HCT116 (cell line): ENCODE measurements at regions not wholly inside any gene's neighbourhood (a gene's known extent, or its start where the extent isn't known, plus 50 kb on each side); places are given as distances from the start of the nearest gene placed in this dataset.

Experiments used
- ATAC-seq: fragments of 200-7000 bp; cut with Tn5 transposase; 2 replicates; pipeline ENCODE4 v1.9.1; 2020; ENCODE audit warnings: mild to moderate bottlenecking, moderate library complexity
- BruUV-seq: library from RNA; stranded (reverse); fragments of 400-500 nt; replicated peaks from 2 replicates; lab custom pipeline; 2021; lab: Mats Ljungman, UMichigan
- CTCF ChIA-PET: fragments of 300-600 bp; sonication (Branson Sonifier 250); formaldehyde crosslinking; loops from one replicate; lab custom pipeline; 2021; ENCODE audit warnings: antibody characterized with exemption; lab: Charles Lee
- POLR2A ChIA-PET: fragments of 300-600, 350-600 bp; sonication (Branson Sonifier 250); formaldehyde crosslinking; loops from one replicate; lab custom pipeline; 2021; ENCODE audit warnings: antibody characterized with exemption; lab: Charles Lee
- RAD21 ChIA-PET, 2 experiments: fragments of 300-600 bp; sonication (Branson Sonifier 250); formaldehyde crosslinking; loops; one replicate each; lab custom pipeline; 2023; ENCODE audit warnings: low total read pairs in 2 of 2; ENCODE audit not compliant: uncharacterized antibody in 2 of 2, unreplicated experiment in 2 of 2, low non-redundant PET in 1 of 2; lab: Charles Lee
- DNase-seq: peaks from one replicate; pipeline ENCODE4 v3.0.0-alpha.2; 2010; ENCODE audit warnings: low read depth, low spot score
- H2AFZ ChIP-seq: fragments of 200-600 bp; shearing (Covaris generic), sonication (generic); 2 replicates; pipeline ENCODE4 v1.6.1; 2017; ENCODE audit warnings: low read depth, mixed run types, mixed read lengths, antibody characterized with exemption, low read length; ENCODE audit not compliant: poor library complexity, severe bottlenecking
- H3K27ac ChIP-seq: 2 replicates; pipeline ENCODE4 v1.5.1; 2012; ENCODE audit warnings: low read depth, low read length
- H3K27me3 ChIP-seq: fragments of 200-600 bp; sonication (generic); 2 replicates; pipeline ENCODE4 v1.6.1; 2016; ENCODE audit warnings: mixed run types, low read length, mixed read lengths; ENCODE audit not compliant: insufficient read depth
- H3K36me3 ChIP-seq, 2 experiments: fragments of 200-500 bp in 1 of 2; fragments of 200-600 bp in 1 of 2; sonication (Bioruptor generic) in 1 of 2; sonication (generic) in 1 of 2; 2 replicates each; pipeline versions ENCODE4 v1.5.1 to v1.6.1; 2014 to 2016; ENCODE audit warnings: low read length in 2 of 2, inconsistent platforms in 1 of 2, mixed read lengths in 1 of 2, mixed run types in 1 of 2; ENCODE audit not compliant: insufficient read depth in 2 of 2, control insufficient read depth in 1 of 2
- H3K4me1 ChIP-seq, 2 experiments: fragments of 200-600 bp in 1 of 2; sonication (generic) in 1 of 2; 2 replicates each; pipeline versions ENCODE4 v1.5.1 to v1.6.1; 2012 to 2017; ENCODE audit warnings: low read length in 2 of 2, inconsistent platforms in 1 of 2, mild to moderate bottlenecking in 1 of 2, mixed read lengths in 1 of 2, mixed run types in 1 of 2, moderate library complexity in 1 of 2; ENCODE audit not compliant: insufficient read depth in 2 of 2, control insufficient read depth in 1 of 2
- H3K4me2 ChIP-seq: fragments of 200-600 bp; sonication (generic); 2 replicates; pipeline ENCODE4 v1.6.1; 2017; ENCODE audit warnings: mixed run types, low read length, mixed read lengths
- H3K4me3 ChIP-seq, 2 experiments: fragments of 200-600 bp in 1 of 2; sonication (generic) in 1 of 2; replicated peaks in 1 of 2; 2 replicates each; pipeline ENCODE4 v1.5.1; 2011 to 2016; ENCODE audit warnings: low read length in 2 of 2, control low read depth in 1 of 2, low read depth in 1 of 2, mild to moderate bottlenecking in 1 of 2, mixed read lengths in 1 of 2, mixed run types in 1 of 2
- H3K79me2 ChIP-seq: fragments of 200-600 bp; sonication (generic); 2 replicates; pipeline ENCODE4 v1.6.1; 2017; ENCODE audit warnings: mild to moderate bottlenecking, mixed run types, low read length, moderate library complexity, mixed read lengths; ENCODE audit not compliant: insufficient read depth
- H3K9ac ChIP-seq: fragments of 200-600 bp; sonication (generic); 2 replicates; pipeline ENCODE4 v1.6.1; 2016; ENCODE audit warnings: low read length, mixed read lengths
- H3K9me2 ChIP-seq: fragments of 200-600 bp; sonication (generic), shearing (Covaris generic); 2 replicates; pipeline ENCODE4 v1.6.1; 2017; ENCODE audit warnings: mixed run types, mild to moderate bottlenecking, moderate library complexity; ENCODE audit not compliant: insufficient read depth
- H3K9me3 ChIP-seq, 2 experiments: fragments of 200-500 bp in 1 of 2; fragments of 200-600 bp in 1 of 2; sonication (Bioruptor generic) in 1 of 2; sonication (generic) in 1 of 2; 2 replicates each; pipeline ENCODE4 v1.6.1; 2014 to 2017; ENCODE audit warnings: low read length in 2 of 2, mixed read lengths in 2 of 2, inconsistent platforms in 1 of 2, low read depth in 1 of 2, mild to moderate bottlenecking in 1 of 2, mixed run types in 1 of 2, moderate library complexity in 1 of 2; ENCODE audit not compliant: control insufficient read depth in 1 of 2, insufficient read depth in 1 of 2
- H4K20me1 ChIP-seq: fragments of 200-600 bp; sonication (generic), shearing (Covaris generic); 2 replicates; pipeline ENCODE4 v1.6.1; 2017; ENCODE audit warnings: mixed run types, mild to moderate bottlenecking, moderate library complexity; ENCODE audit not compliant: insufficient read depth
- CBX3 ChIP-seq: IDR thresholded peaks from 2 replicates; pipeline ENCODE4 v1.6.1; 2012; ENCODE audit warnings: low read depth
- CEBPB ChIP-seq: IDR thresholded peaks from 2 replicates; pipeline ENCODE4 v1.6.1; 2012; ENCODE audit warnings: low read depth
- EGR1 ChIP-seq: IDR thresholded peaks from 2 replicates; pipeline ENCODE4 v1.6.1; 2012; ENCODE audit warnings: low read depth
- ELF1 ChIP-seq: IDR thresholded peaks from 2 replicates; pipeline ENCODE4 v1.6.1; 2012; ENCODE audit warnings: low read depth, borderline replicate concordance
- EZH2 ChIP-seq: fragments of 200-600 bp; sonication (generic); IDR thresholded peaks from 2 replicates; pipeline ENCODE4 v1.6.1; 2017; ENCODE audit warnings: antibody characterized with exemption, mixed run types
- EZH2phosphoT487 ChIP-seq: fragments of 200-600 bp; IDR thresholded peaks from 2 replicates; pipeline ENCODE4 v1.6.1; 2018; ENCODE audit warnings: antibody characterized with exemption, borderline replicate concordance
- JUND ChIP-seq: IDR thresholded peaks from 2 replicates; pipeline ENCODE4 v1.6.1; 2012
- POLR2A ChIP-seq: IDR thresholded peaks from 2 replicates; pipeline ENCODE4 v1.7.0; 2011; ENCODE audit warnings: borderline replicate concordance; ENCODE audit not compliant: insufficient read depth, insufficient read length; ENCODE audit errors: extremely low read depth
- RAD21 ChIP-seq: IDR thresholded peaks from 2 replicates; pipeline ENCODE4 v1.6.1; 2012; ENCODE audit warnings: low read depth, mild to moderate bottlenecking
- SIN3A ChIP-seq: IDR thresholded peaks from 2 replicates; pipeline ENCODE4 v1.6.1; 2012; ENCODE audit warnings: low read depth
- TCF7L2 ChIP-seq: IDR thresholded peaks from 2 replicates; pipeline ENCODE4 v1.7.0; 2011; ENCODE audit warnings: borderline replicate concordance, inconsistent platforms; ENCODE audit not compliant: insufficient read depth, insufficient read length; ENCODE audit errors: extremely low read depth
- YY1 ChIP-seq: IDR thresholded peaks from 2 replicates; pipeline ENCODE4 v1.6.1; 2011; ENCODE audit warnings: low read length, low read depth, moderate library complexity, mild to moderate bottlenecking; ENCODE audit not compliant: insufficient replicate concordance; ENCODE audit errors: extremely low read depth
- ZFX ChIP-seq: fragments of 450-650 bp; IDR thresholded peaks from 2 replicates; pipeline ENCODE4 v1.6.1; 2017
- ZNF274 ChIP-seq: fragments of 200-500 bp; sonication (Bioruptor generic); IDR thresholded peaks from 2 replicates; pipeline ENCODE4 v1.6.1; 2014; ENCODE audit warnings: mild to moderate bottlenecking, low read depth, low read length, inconsistent platforms
- intact Hi-C: fragments of 100-400 bp; cut with micrococcal nuclease; formaldehyde crosslinking; loops from 2 replicates; pipeline ENCODE4 v1.10.0; 2022
- TF ChIP-seq, protein P1 (sequence below), 3 experiments: fragments of 200-600 bp in 1 of 3; sonication (generic) in 1 of 3; IDR thresholded peaks in 2 of 3; conservative IDR thresholded peaks in 1 of 3; 2 replicates each; pipeline ENCODE4 v1.5.1; 2012 to 2017; ENCODE audit warnings: low read depth in 2 of 3, low read length in 2 of 3, antibody characterized with exemption in 1 of 3, borderline replicate concordance in 1 of 3, control low read depth in 1 of 3, mild to moderate bottlenecking in 1 of 3, mixed read lengths in 1 of 3, mixed run types in 1 of 3, moderate library complexity in 1 of 3; ENCODE audit not compliant: insufficient read depth in 1 of 3
- TF ChIP-seq, protein P2 (sequence below): IDR thresholded peaks from 2 replicates; pipeline ENCODE4 v1.6.1; 2012
- TF ChIP-seq, protein P3 (sequence below): IDR thresholded peaks from 2 replicates; pipeline ENCODE4 v1.6.1; 2012; ENCODE audit warnings: low read depth
- TF ChIP-seq, protein P4 (sequence below): IDR thresholded peaks from 2 replicates; pipeline ENCODE4 v1.6.1; 2011; ENCODE audit warnings: mild to moderate bottlenecking, low read length, moderate library complexity; ENCODE audit not compliant: insufficient replicate concordance; ENCODE audit errors: extremely low read depth

DNA sequence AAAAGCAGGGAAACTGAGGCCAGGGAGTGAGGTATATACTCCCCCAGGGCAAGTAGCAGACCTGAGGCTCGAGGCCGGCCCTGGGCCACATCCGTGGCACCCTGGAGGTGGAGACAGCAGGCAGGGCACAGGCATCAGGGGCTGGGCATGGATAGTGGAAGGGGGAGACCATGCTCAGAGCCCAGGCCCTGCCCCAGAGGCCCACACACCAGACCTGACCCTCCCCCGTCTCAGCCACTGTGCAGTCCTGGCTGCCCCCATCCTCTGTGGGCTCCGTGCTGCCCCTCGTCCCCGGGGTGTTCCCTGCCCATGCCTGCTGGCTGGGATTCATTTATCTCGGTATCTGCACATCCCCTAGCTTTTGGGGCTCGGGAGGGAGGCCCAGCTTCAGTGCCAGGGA lies 103.1 kb upstream of the NKX1-1 start:
- Histone ChIP-seq H3K27me3 (no peaks in the 10 kb centered on the region), H3K9ac (no peak overlapping the region), H3K4me2 (no peak overlapping the region), H4K20me1 (no peaks in the 10 kb centered on the region), H2AFZ (no peak overlapping the region), H3K36me3 (no peaks in the 10 kb centered on the region), H3K27ac (no peak overlapping the region), H3K79me2 (no peaks in the 10 kb centered on the region), H3K4me1 (peaks cover 0 to 13% of the 10 kb centered on the region in 2 experiments; a peak in 2 of 4 replicates), H3K9me3 (no peaks in the 10 kb centered on the region), H3K4me3 (no peak overlapping the region), H3K9me2 (no peaks in the 10 kb centered on the region)
- no peak for ATAC-seq
- no peak for DNase-seq
- ChIA-PET RAD21 (no interaction called here), CTCF (no interaction called here), POLR2A (no interaction called here)
- BruUV-seq, result no TSS peak
- TF ChIP-seq EZH2phosphoT487, result no peak
- TF ChIP-seq TCF7L2, result no peak
- no peak for TF ChIP-seq YY1
- TF ChIP-seq EGR1, result no peak
- TF ChIP-seq ELF1, result no peak
- TF ChIP-seq, protein P1, sequence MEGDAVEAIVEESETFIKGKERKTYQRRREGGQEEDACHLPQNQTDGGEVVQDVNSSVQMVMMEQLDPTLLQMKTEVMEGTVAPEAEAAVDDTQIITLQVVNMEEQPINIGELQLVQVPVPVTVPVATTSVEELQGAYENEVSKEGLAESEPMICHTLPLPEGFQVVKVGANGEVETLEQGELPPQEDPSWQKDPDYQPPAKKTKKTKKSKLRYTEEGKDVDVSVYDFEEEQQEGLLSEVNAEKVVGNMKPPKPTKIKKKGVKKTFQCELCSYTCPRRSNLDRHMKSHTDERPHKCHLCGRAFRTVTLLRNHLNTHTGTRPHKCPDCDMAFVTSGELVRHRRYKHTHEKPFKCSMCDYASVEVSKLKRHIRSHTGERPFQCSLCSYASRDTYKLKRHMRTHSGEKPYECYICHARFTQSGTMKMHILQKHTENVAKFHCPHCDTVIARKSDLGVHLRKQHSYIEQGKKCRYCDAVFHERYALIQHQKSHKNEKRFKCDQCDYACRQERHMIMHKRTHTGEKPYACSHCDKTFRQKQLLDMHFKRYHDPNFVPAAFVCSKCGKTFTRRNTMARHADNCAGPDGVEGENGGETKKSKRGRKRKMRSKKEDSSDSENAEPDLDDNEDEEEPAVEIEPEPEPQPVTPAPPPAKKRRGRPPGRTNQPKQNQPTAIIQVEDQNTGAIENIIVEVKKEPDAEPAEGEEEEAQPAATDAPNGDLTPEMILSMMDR (IDR thresholded peaks at IDR 0.05 in 2 of 3, conservative IDR thresholded peaks at IDR 0.05 in 1 of 3; ENCODE audit: borderline replicate concordance in 1 of 3, insufficient read depth in 1 of 3, low read depth in 2 of 3, low read length in 2 of 3), result no peak
- no peak for TF ChIP-seq JUND
- TF ChIP-seq CEBPB, result no peak
- TF ChIP-seq POLR2A, result no peak
- TF ChIP-seq RAD21, result no peak
- TF ChIP-seq, protein P2, sequence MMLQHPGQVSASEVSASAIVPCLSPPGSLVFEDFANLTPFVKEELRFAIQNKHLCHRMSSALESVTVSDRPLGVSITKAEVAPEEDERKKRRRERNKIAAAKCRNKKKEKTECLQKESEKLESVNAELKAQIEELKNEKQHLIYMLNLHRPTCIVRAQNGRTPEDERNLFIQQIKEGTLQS, result no peak
- no peak for TF ChIP-seq EZH2
- TF ChIP-seq, protein P3, sequence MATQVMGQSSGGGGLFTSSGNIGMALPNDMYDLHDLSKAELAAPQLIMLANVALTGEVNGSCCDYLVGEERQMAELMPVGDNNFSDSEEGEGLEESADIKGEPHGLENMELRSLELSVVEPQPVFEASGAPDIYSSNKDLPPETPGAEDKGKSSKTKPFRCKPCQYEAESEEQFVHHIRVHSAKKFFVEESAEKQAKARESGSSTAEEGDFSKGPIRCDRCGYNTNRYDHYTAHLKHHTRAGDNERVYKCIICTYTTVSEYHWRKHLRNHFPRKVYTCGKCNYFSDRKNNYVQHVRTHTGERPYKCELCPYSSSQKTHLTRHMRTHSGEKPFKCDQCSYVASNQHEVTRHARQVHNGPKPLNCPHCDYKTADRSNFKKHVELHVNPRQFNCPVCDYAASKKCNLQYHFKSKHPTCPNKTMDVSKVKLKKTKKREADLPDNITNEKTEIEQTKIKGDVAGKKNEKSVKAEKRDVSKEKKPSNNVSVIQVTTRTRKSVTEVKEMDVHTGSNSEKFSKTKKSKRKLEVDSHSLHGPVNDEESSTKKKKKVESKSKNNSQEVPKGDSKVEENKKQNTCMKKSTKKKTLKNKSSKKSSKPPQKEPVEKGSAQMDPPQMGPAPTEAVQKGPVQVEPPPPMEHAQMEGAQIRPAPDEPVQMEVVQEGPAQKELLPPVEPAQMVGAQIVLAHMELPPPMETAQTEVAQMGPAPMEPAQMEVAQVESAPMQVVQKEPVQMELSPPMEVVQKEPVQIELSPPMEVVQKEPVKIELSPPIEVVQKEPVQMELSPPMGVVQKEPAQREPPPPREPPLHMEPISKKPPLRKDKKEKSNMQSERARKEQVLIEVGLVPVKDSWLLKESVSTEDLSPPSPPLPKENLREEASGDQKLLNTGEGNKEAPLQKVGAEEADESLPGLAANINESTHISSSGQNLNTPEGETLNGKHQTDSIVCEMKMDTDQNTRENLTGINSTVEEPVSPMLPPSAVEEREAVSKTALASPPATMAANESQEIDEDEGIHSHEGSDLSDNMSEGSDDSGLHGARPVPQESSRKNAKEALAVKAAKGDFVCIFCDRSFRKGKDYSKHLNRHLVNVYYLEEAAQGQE, result no peak
- no peak for TF ChIP-seq CBX3
- TF ChIP-seq ZFX, result no peak
- TF ChIP-seq, protein P4, sequence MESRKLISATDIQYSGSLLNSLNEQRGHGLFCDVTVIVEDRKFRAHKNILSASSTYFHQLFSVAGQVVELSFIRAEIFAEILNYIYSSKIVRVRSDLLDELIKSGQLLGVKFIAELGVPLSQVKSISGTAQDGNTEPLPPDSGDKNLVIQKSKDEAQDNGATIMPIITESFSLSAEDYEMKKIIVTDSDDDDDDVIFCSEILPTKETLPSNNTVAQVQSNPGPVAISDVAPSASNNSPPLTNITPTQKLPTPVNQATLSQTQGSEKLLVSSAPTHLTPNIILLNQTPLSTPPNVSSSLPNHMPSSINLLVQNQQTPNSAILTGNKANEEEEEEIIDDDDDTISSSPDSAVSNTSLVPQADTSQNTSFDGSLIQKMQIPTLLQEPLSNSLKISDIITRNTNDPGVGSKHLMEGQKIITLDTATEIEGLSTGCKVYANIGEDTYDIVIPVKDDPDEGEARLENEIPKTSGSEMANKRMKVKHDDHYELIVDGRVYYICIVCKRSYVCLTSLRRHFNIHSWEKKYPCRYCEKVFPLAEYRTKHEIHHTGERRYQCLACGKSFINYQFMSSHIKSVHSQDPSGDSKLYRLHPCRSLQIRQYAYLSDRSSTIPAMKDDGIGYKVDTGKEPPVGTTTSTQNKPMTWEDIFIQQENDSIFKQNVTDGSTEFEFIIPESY, result no peak
- TF ChIP-seq SIN3A, result no peak
- TF ChIP-seq ZNF274, result no peak
- intact Hi-C loops, result no loop called here
